ENCODE measurements at regions not wholly inside any gene's neighbourhood (a gene's known extent, or its start where the extent isn't known, plus 50 kb on each side); places are given as distances from the start of the nearest gene placed in this dataset.

GRCh38 chr4:22235698-22236097, 280.2 kb downstream of the ADGRA3 start:
- TF ChIP-seq EZH2 (IDR thresholded peaks at IDR 0.05; ENCODE audit: insufficient read depth, low read length) (no peak), CTCF (IDR thresholded peaks at IDR 0.05; ENCODE audit: insufficient read depth, low read depth, low read length) (no peak)
- no peaks in the 10 kb centered on the region for H3K36me3 Mint-ChIP-seq (ENCODE audit: low read depth, unreplicated experiment)
- Histone ChIP-seq H3K36me3 (ENCODE audit: insufficient read depth, low read length) (no peaks in the 10 kb centered on the region), H3K4me2 (ENCODE audit: low read length) (no peak overlapping the region), H3K4me1 (ENCODE audit: insufficient read depth, low read length) (no peaks in the 10 kb centered on the region), H3K9ac (ENCODE audit: low read length) (no peak overlapping the region), H3K27ac (ENCODE audit: low read depth, low read length) (no peak overlapping the region), H4K20me1 (ENCODE audit: insufficient read depth, low read length) (no peaks in the 10 kb centered on the region), H3K4me3 (ENCODE audit: insufficient read depth, low read depth, low read length) (no peak overlapping the region), H3K9me3 (ENCODE audit: insufficient read depth, low read depth, low read length) (no peaks in the 10 kb centered on the region), H3K27me3 (ENCODE audit: insufficient read depth, low read length) (no peaks in the 10 kb centered on the region), H3K79me2 (ENCODE audit: insufficient read depth, low read length) (no peaks in the 10 kb centered on the region), H2AFZ (ENCODE audit: low read depth, low read length) (no peak overlapping the region)
- no peaks in the 10 kb centered on the region for H3K4me1 Mint-ChIP-seq (ENCODE audit: low read depth, unreplicated experiment)
- no peak for FAIRE-seq
- H3K4me3 Mint-ChIP-seq (ENCODE audit: unreplicated experiment) = no peak overlapping the region
- H3K27ac Mint-ChIP-seq (ENCODE audit: unreplicated experiment) = no peak overlapping the region
- DNase-seq (ENCODE audit: low read depth) = no peak
- H3K9me3 Mint-ChIP-seq (ENCODE audit: unreplicated experiment) = peaks cover 4% of the 10 kb centered on the region
- H3K27me3 Mint-ChIP-seq (ENCODE audit: low read depth, unreplicated experiment) = peaks cover 5% of the 10 kb centered on the region

GRCh38 chr4:22233230-22233629, 282.6 kb downstream of the ADGRA3 start:
- no peak overlapping the region for H3K27ac ChIP-seq (ENCODE audit: low read depth, low read length)
- H4K20me1 ChIP-seq (ENCODE audit: insufficient read depth, low read length) = no peaks in the 10 kb centered on the region
- no peak overlapping the region for H2AFZ ChIP-seq (ENCODE audit: low read depth, low read length)
- no peak overlapping the region for H3K4me2 ChIP-seq (ENCODE audit: low read length)
- H3K9ac ChIP-seq (ENCODE audit: low read length) = no peak overlapping the region
- Mint-ChIP-seq H3K27ac (ENCODE audit: unreplicated experiment) (no peak overlapping the region), H3K4me1 (ENCODE audit: low read depth, unreplicated experiment) (no peaks in the 10 kb centered on the region), H3K4me3 (ENCODE audit: unreplicated experiment) (no peak overlapping the region), H3K27me3 (ENCODE audit: low read depth, unreplicated experiment) (peaks cover 5% of the 10 kb centered on the region), H3K9me3 (ENCODE audit: unreplicated experiment) (no peaks in the 10 kb centered on the region), H3K36me3 (ENCODE audit: low read depth, unreplicated experiment) (no peaks in the 10 kb centered on the region)
- no peaks in the 10 kb centered on the region for H3K9me3 ChIP-seq (ENCODE audit: insufficient read depth, low read depth, low read length)
- H3K4me3 ChIP-seq (ENCODE audit: insufficient read depth, low read depth, low read length) = no peak overlapping the region
- H3K79me2 ChIP-seq (ENCODE audit: insufficient read depth, low read length) = no peaks in the 10 kb centered on the region
- no peaks in the 10 kb centered on the region for H3K36me3 ChIP-seq (ENCODE audit: insufficient read depth, low read length)
- DNase-seq (ENCODE audit: low read depth) (no peak), FAIRE-seq (no peak)
- H3K27me3 ChIP-seq (ENCODE audit: insufficient read depth, low read length) = no peaks in the 10 kb centered on the region
- H3K4me1 ChIP-seq (ENCODE audit: insufficient read depth, low read length) = no peaks in the 10 kb centered on the region
- TF ChIP-seq CTCF (IDR thresholded peaks at IDR 0.05; ENCODE audit: insufficient read depth, low read depth, low read length) (no peak), EZH2 (IDR thresholded peaks at IDR 0.05; ENCODE audit: insufficient read depth, low read length) (no peak)

- no peak for FAIRE-seq
- Histone ChIP-seq H3K36me3 (ENCODE audit: insufficient read depth, low read length) (no peaks in the 10 kb centered on the region), H3K9me3 (ENCODE audit: insufficient read depth, low read depth, low read length) (no peaks in the 10 kb centered on the region), H3K4me1 (ENCODE audit: insufficient read depth, low read length) (no peaks in the 10 kb centered on the region), H3K27me3 (ENCODE audit: insufficient read depth, low read length) (no peaks in the 10 kb centered on the region), H4K20me1 (ENCODE audit: insufficient read depth, low read length) (no peaks in the 10 kb centered on the region), H3K79me2 (ENCODE audit: insufficient read depth, low read length) (no peaks in the 10 kb centered on the region), H3K4me2 (ENCODE audit: low read length) (no peak overlapping the region), H3K9ac (ENCODE audit: low read length) (no peak overlapping the region), H3K4me3 (ENCODE audit: insufficient read depth, low read depth, low read length) (no peak overlapping the region), H3K27ac (ENCODE audit: low read depth, low read length) (no peak overlapping the region), H2AFZ (ENCODE audit: low read depth, low read length) (no peak overlapping the region)
- Mint-ChIP-seq H3K36me3 (ENCODE audit: low read depth, unreplicated experiment) (no peaks in the 10 kb centered on the region), H3K4me3 (ENCODE audit: unreplicated experiment) (no peak overlapping the region), H3K27me3 (ENCODE audit: low read depth, unreplicated experiment) (no peaks in the 10 kb centered on the region), H3K9me3 (ENCODE audit: unreplicated experiment) (no peaks in the 10 kb centered on the region), H3K4me1 (ENCODE audit: low read depth, unreplicated experiment) (no peaks in the 10 kb centered on the region), H3K27ac (ENCODE audit: unreplicated experiment) (no peak overlapping the region)
- no peak for DNase-seq (ENCODE audit: low read depth)
- TF ChIP-seq CTCF (IDR thresholded peaks at IDR 0.05; ENCODE audit: insufficient read depth, low read depth, low read length) (no peak), EZH2 (IDR thresholded peaks at IDR 0.05; ENCODE audit: insufficient read depth, low read length) (no peak)
Observed at GRCh38 chr4:22220965-22221364, 272.4 kb upstream of the KCNIP4 start.

Measured in astrocyte (in vitro differentiated cells and primary cell).